Smooth muscle cell (in vitro differentiated cells): ENCODE measurements at regions not wholly inside any gene's neighbourhood (a gene's known extent, or its start where the extent isn't known, plus 50 kb on each side); places are given as distances from the start of the nearest gene placed in this dataset.

Experiments
- DNase-seq: peaks from one replicate; lab custom pipeline; 2025; ENCODE audit not compliant: unreplicated experiment; lab: John Stamatoyannopoulos, UW
- H2AFZ ChIP-seq: fragments of 200-600 bp; sonication (generic); 2 replicates; pipeline ENCODE4 v1.6.0; 2016; ENCODE audit warnings: antibody characterized with exemption, low read depth, mild to moderate bottlenecking
- H3F3A ChIP-seq: fragments of 200-600 bp; sonication (generic); 2 replicates; pipeline ENCODE4 v1.6.0; 2017; ENCODE audit warnings: antibody characterized with exemption, low read depth
- H3K27ac ChIP-seq: fragments of 200-600 bp; sonication (generic); 2 replicates; pipeline ENCODE4 v1.5.1; 2016; ENCODE audit warnings: low read depth, mild to moderate bottlenecking
- H3K27me3 ChIP-seq: fragments of 200-600 bp; sonication (generic); 2 replicates; pipeline ENCODE4 v1.6.1; 2016; ENCODE audit warnings: low read depth, mild to moderate bottlenecking
- H3K36me3 ChIP-seq: fragments of 200-600 bp; sonication (generic); 2 replicates; pipeline ENCODE4 v1.5.1; 2016; ENCODE audit warnings: low read depth
- H3K4me1 ChIP-seq: fragments of 200-600 bp; sonication (generic); 2 replicates; pipeline ENCODE4 v1.5.1; 2016; ENCODE audit warnings: low read depth
- H3K4me2 ChIP-seq: fragments of 200-600 bp; sonication (generic); 2 replicates; pipeline ENCODE4 v1.6.0; 2016; ENCODE audit warnings: mild to moderate bottlenecking
- H3K4me3 ChIP-seq: fragments of 200-600 bp; sonication (generic); 2 replicates; pipeline ENCODE4 v1.5.1; 2016; ENCODE audit warnings: mild to moderate bottlenecking
- H3K79me2 ChIP-seq: fragments of 200-600 bp; sonication (generic); 2 replicates; pipeline ENCODE4 v1.6.0; 2016; ENCODE audit warnings: low read depth, mild to moderate bottlenecking
- H3K9ac ChIP-seq: fragments of 200-600 bp; sonication (generic); 2 replicates; pipeline ENCODE4 v1.6.0; 2016; ENCODE audit warnings: low read depth
- H3K9me3 ChIP-seq: fragments of 200-600 bp; sonication (generic); replicated peaks from 2 replicates; pipeline ENCODE4 v1.5.1; 2016; ENCODE audit warnings: low read depth
- H4K20me1 ChIP-seq: fragments of 200-600 bp; sonication (generic); 2 replicates; pipeline ENCODE4 v1.6.0; 2016; ENCODE audit warnings: low read depth
- WGBS: methylation state at CpG from one replicate; pipeline ENCODE4 v1.1.7; 2016; ENCODE audit warnings: low lambda C conversion rate; 5-methylcytosine and 5-hydroxymethylcytosine counted together
- TF ChIP-seq, protein P1 (sequence below): fragments of 200-600 bp; sonication (generic); IDR thresholded peaks from 2 replicates; pipeline ENCODE4 v1.5.1; 2017; ENCODE audit warnings: borderline replicate concordance, mild to moderate bottlenecking, antibody characterized with exemption; ENCODE audit not compliant: insufficient read depth, poor library complexity, severe bottlenecking

DNA sequence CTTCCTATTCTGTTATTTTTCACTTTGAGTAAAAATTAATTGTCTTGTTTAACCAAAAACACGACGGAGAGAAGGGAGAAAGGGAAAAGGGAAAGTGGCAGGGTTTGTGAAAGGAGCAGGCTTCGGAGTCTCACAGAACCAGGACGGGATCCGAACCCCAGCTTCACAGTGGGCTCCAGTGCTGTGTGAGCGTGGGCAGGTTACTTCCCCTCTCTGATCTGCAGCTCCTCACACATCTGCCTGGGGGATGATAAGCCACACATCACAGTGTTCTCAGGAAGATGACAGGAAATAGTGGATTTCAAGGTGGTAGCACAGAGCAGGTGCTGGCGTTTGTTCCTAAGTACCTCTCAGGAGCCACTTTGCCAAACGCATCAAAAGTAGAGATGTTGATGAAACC is 94.2 kb upstream of the GPR26 start:
- H4K20me1 ChIP-seq, result no peaks in the 10 kb centered on the region
- H3K4me3 ChIP-seq, result no peak overlapping the region
- H3K79me2 ChIP-seq, result no peaks in the 10 kb centered on the region
- DNase-seq, result no peak
- no peaks in the 10 kb centered on the region for H3F3A ChIP-seq
- H3K4me1 ChIP-seq, result no peaks in the 10 kb centered on the region
- TF ChIP-seq, protein P1, sequence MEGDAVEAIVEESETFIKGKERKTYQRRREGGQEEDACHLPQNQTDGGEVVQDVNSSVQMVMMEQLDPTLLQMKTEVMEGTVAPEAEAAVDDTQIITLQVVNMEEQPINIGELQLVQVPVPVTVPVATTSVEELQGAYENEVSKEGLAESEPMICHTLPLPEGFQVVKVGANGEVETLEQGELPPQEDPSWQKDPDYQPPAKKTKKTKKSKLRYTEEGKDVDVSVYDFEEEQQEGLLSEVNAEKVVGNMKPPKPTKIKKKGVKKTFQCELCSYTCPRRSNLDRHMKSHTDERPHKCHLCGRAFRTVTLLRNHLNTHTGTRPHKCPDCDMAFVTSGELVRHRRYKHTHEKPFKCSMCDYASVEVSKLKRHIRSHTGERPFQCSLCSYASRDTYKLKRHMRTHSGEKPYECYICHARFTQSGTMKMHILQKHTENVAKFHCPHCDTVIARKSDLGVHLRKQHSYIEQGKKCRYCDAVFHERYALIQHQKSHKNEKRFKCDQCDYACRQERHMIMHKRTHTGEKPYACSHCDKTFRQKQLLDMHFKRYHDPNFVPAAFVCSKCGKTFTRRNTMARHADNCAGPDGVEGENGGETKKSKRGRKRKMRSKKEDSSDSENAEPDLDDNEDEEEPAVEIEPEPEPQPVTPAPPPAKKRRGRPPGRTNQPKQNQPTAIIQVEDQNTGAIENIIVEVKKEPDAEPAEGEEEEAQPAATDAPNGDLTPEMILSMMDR, result no peak
- no peaks in the 10 kb centered on the region for H3K9me3 ChIP-seq
- H3K27ac ChIP-seq, result no peak overlapping the region
- peaks cover 23% of the 10 kb centered on the region for H3K27me3 ChIP-seq
- H3K9ac ChIP-seq, result no peak overlapping the region
- no peak overlapping the region for H3K4me2 ChIP-seq
- no peak overlapping the region for H2AFZ ChIP-seq
- WGBS, result 89% methylated on average over 8 of the region's 8 CpGs
- H3K36me3 ChIP-seq, result no peaks in the 10 kb centered on the region

DNA sequence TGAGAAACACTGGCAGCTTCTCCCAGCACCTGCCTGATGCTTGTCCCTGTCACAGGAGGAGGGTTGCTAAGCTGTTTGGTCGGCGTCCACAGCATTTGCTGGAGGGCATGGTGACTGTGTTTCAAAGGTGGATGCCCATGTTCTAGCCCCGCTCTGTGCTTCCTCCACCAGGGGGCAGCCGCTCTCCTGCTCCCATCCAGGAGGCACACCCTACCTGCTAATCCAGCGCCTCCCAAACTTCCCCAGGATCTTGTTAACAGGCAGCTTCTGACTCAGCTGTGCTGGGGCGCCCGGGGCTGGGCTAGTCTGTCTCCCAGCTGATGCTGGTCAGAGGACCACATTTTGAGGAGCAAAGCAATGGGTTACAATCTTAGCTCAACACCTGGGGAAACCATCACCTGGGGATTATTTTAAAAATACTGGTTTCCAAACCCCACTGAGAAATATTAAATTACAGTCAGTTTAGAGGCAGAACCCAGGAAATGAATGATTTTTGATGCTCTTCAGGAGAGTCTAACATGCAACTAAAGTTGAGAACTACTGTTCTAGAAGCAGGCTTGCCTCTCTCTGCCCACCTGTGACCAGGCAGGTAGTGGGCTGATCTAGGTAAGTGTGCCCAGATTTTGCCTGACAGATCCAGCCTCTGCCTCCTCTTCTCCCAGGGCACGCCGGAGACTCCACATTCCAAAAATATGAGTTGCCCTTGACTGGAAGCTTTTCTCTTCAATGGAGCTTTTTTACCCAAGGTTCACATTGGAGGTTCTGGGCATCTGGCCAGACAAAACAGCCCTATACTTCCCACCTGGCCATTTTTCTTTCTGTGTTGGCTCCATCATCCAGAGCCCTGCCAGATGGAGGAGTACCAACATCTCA is 92.7 kb upstream of the GPR26 start:
- H3K9me3 ChIP-seq, result no peaks in the 10 kb centered on the region
- H3F3A ChIP-seq, result no peaks in the 10 kb centered on the region
- peaks cover 26% of the 10 kb centered on the region for H3K27me3 ChIP-seq
- DNase-seq, result no peak
- H3K27ac ChIP-seq, result no peak overlapping the region
- H3K36me3 ChIP-seq, result no peaks in the 10 kb centered on the region
- TF ChIP-seq, protein P1, result peak; percentile 52
- H4K20me1 ChIP-seq, result no peaks in the 10 kb centered on the region
- 22% methylated on average over 9 of the region's 9 CpGs for WGBS
- H3K4me3 ChIP-seq, result no peak overlapping the region
- H3K79me2 ChIP-seq, result no peaks in the 10 kb centered on the region
- no peak overlapping the region for H3K4me2 ChIP-seq
- H3K9ac ChIP-seq, result no peak overlapping the region
- H2AFZ ChIP-seq, result no peak overlapping the region
- no peaks in the 10 kb centered on the region for H3K4me1 ChIP-seq

DNA sequence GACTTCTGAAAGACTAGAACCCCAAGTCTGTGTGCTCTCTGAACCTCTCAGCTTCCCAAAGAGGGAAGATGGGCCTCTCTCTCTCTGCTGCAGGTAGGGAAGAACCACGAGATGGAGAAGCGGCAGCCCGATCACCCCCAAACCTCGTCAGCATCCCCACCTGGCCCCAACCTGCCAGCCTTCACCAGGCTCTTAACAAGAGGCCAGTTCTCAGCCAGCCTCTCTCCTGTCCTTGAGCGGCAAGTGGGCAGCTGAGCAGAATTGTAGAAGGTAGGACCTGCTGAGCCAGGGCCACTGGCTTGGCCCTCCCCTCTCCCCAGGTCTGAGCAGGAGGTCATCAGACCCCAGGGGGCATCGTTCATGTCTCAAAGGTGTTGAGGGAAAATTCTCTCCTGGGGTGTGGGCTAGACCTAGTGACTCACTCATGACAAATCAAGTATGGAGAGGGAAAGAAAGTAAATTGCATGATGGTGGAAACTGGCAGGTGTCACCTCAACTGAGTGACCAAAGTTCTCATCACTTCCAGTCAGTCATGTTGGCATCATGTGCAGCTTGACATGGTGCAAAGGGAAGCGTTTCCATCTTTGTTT is 92.0 kb upstream of the GPR26 start:
- Histone ChIP-seq H2AFZ (no peak overlapping the region), H3K4me1 (no peaks in the 10 kb centered on the region), H3K27ac (no peak overlapping the region), H3K27me3 (peaks cover 33% of the 10 kb centered on the region), H3K4me3 (no peak overlapping the region), H3F3A (no peaks in the 10 kb centered on the region), H4K20me1 (no peaks in the 10 kb centered on the region), H3K79me2 (no peaks in the 10 kb centered on the region), H3K36me3 (no peaks in the 10 kb centered on the region), H3K4me2 (no peak overlapping the region), H3K9ac (no peak overlapping the region), H3K9me3 (no peaks in the 10 kb centered on the region)
- TF ChIP-seq, protein P1, result no peak
- DNase-seq, result no peak
- 86% methylated on average over 7 of the region's 7 CpGs for WGBS
